NCI-H1694 (cell line): ENCODE measurements at regions not wholly inside any gene's neighbourhood (a gene's known extent, or its start where the extent isn't known, plus 50 kb on each side); places are given as distances from the start of the nearest gene placed in this dataset.

Source experiments
- DNase-seq: peaks from one replicate; lab custom pipeline; 2025; lab: John Stamatoyannopoulos, UW

GRCh38 chr22:49435596-49435995 lies 392.1 kb downstream of the BRD1 start:
- DNase-seq = no peak

DNA sequence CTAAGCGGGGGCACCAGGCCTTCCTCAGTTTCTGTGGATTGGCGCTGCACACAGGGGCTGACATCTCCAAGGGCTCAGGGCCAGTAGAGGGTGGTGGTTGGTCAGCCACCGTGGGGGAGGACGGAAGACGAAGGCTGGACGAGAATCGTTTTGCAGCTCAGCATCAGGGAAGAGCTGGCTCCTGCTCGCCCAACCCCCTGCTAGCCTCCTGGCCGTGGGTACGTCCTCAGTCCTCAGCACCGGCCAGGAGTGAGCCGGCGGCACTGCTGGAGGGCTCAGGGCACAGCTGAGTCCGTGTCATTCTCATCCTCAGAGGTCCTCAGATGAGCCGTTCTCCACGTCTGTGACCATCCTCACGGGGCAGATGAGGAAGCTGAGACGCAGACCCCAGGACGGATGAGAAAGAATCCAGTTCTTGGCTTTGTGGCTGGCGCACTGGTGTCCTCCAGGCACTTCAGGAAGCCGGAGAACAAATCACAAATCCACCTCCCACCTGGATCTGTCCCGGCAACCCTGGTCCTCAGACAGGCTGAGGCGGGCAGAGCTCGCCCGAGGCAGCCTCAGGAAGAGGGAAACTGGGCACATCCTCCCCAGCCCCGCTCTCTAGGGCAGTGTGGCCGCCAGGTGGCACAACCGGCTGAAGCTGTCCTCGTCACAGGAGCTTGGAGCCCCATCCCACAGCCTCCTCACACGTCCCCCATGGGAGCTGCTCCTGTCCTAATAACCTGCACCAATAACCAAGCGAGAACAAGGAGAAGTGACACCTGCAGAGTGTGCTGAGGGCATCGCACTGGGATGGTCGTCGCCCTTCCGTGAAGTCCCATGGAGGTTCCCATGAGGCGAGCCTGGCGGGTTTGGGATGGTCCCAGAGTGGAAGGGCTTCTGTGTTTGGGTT lies 393.7 kb downstream of the BRD1 start:
- DNase-seq = no peak

- no peak for DNase-seq
Observed at GRCh38 chr22:49432897-49433443, 394.7 kb downstream of the BRD1 start.

GRCh38 chr22:49432211-49432896 lies 395.3 kb downstream of the BRD1 start:
- DNase-seq = no peak

DNA sequence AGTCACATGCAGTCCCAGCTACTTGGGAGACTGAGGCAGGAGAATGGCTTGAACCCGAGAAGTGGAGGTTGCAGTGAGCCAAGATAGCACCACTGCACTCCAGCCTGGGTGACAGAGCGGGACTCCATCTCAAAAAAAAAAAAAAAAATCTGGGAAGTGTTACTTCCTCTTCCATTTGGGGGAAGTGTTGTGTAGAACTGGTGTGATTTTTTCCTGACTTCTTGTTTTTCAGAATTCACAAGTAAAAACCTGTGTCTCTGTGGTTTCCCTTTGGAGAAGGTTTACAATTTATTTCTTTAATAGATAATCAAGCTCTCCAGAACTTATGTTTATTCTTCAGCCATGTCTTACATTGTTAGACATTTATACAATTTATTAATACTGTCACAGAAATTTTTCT lies 396.1 kb downstream of the BRD1 start:
- DNase-seq = no peak

DNA sequence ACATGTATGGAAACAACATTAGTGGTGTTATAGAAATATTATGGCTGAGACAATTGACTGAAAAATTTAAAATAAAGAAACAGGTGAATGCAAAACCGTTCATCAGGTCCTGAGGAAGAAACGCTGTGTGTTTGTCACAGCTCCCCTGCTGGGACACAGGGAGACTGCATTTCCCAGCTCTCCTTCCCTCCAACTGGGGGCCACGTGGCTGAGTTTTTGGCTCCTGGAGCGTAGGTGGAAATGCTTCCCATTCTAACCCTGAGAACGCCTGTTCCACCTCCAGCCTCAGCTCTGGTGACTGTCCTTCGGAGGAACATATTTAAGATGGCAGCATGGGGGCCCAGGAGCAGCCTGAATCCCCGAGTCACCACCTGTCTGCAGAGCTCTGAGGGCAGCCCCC lies 398.6 kb downstream of the BRD1 start:
- DNase-seq = no peak

GRCh38 chr22:49427941-49428340 lies 399.7 kb downstream of the BRD1 start:
- DNase-seq = no peak

DNA sequence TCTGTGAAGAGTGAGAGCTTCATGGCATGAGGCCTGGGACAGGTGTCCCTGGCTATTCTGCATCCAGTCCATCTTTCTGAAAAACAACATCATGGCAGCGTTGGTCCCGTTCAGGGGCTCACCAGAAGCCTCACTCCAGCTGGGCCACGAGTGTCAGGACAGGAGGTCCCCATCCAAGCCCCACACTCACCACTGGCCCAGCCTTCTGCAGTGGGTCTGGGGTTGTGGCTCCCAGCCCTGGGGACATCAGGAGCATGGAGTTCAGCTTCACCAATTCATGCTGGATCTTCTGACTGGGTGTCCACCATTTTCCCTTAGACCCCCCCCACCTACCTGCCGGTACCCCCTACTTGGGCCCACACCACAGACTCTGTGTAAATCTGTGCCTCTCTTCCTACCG lies 400.3 kb downstream of the BRD1 start:
- DNase-seq = no peak

DNA sequence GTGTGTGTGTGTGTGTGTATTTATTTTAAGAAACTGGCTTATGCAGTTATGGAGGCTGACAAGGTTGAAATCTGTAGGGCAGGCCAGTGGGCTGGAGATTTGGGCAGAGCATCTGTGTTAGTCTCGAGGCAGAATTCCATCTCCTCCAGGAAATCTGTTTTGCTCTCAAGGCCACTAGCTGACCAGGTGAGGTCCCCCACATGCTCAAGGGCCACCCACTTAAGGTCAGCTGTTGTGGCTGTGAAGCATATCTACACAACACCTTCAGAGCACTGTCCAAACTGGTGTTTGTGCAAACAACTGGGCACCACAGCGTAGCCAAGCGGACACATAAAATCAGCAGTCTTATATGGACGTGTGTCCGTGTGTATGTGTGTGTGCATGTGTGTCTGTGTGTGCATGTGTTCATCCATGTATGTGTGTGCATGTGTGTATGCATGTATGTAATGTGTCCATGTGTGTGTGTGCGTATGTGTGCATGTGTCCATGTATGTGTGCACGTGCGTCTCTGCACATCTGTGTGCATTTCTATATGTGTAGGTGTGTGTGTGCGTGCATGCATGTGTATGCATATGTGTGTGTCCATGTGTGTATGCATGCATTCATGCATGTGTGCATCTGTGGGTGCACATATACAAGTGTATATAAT lies 400.9 kb downstream of the BRD1 start:
- DNase-seq = no peak

DNA sequence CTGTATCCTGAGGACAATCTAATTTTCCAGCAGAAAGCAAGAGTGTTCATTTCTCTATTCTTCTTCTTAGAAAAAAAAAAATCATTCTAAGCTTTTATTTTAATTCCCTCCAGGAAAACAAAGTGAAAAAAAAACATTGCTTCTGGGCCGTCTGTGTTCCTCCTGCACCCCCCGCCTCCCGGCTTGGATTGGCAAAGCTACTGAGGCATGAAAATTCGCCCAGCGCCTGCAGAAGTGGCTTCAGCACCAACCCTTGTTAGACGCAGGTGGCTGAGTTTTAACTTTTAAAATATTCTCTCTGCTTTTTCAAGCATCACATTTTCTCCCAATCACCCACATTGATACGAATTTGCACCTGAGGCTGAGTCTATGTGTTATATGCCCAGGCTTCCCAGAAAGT lies 401.6 kb downstream of the BRD1 start:
- DNase-seq = no peak

- DNase-seq = no peak
Observed at GRCh38 chr22:49425356-49425755, 402.3 kb downstream of the BRD1 start.

DNA sequence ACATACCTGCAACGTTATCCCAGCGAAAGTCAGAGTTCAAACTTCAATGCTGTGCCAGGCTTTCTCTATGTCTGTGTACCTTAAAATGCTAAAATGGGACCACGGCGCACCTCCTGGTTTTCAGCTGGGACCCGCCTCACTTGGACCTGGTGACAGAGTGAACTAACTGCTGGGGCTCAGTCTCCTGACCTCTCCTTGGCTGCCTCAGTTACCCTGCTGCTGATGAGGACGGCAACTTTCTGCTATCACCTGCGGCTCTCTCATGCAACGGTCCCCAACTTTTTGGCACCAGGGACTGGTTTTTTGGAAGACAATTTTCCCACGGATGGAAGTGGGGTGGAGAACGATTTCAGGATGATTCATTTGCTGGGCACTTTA lies 402.8 kb downstream of the BRD1 start:
- no peak for DNase-seq

DNA sequence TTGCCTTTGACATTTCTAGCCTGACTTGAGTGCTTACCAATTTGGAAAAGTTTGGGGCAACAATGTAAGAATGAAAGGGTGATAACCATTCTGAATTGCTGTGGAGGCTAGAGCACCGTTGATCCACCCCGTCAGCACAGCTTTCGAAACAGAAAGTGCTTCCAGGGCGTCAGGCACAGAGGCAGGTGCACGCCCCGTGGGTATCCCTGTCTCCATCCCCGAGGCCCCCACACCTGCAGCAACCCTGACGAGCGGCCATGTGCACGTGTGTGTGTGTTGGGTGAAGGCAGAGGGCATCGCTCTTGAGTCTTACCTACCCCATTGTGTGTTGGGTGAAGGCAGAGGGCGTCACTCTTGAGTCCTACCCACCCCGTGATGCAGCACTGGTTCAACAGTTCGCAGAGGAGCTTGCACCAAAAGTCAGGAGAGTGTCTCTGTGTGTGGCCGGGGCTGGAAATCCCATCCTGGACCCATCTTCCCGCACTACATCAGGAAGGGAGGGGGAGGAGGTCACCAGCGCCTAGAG lies 404.5 kb downstream of the BRD1 start:
- no peak for DNase-seq

DNA sequence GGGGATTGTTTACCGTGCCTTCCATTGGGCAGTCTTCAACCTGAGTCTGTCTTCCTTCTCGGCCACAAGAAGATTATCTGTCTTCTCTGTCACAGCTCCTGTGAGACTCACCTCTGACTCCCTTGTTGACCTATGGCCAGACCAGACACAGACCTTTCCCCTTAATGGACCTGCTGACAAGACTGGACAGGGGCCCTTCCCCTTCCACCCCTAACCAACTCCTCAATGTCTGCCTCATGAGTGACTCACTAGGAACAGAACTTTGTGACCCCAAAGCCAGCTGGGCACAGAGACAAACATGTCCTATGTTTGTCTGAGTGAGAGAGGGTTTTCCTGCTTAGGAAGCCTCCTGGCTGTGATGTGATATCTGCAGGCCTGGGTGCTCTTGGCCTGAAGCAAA lies 405.0 kb downstream of the BRD1 start:
- DNase-seq = no peak

- no peak for DNase-seq
Observed at GRCh38 chr22:49420651-49421050, 407.0 kb downstream of the BRD1 start.

DNA sequence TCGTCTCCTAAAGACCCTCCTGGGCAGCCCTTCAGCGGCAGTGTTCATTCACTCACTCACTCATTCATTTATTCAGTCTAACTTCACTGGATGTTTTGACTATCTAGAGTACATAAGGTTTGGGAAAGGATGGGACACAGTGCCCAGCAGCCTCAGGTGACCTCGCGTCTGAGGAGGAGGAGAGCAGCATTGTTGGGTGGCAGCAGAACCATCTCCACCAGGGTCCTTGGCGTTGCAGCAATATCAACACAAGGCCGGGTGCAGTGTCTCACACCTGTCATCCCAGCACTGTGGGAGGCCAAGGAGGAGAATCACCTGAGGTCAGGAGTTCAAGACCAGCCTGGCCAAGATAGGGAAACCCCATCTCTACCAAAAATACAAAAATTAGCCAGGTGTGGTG lies 408.0 kb downstream of the BRD1 start:
- DNase-seq = no peak

- DNase-seq = no peak
Observed at GRCh38 chr22:49418943-49419342, 408.7 kb downstream of the BRD1 start.

GRCh38 chr22:49418341-49418894 lies 409.3 kb downstream of the BRD1 start:
- no peak for DNase-seq

DNA sequence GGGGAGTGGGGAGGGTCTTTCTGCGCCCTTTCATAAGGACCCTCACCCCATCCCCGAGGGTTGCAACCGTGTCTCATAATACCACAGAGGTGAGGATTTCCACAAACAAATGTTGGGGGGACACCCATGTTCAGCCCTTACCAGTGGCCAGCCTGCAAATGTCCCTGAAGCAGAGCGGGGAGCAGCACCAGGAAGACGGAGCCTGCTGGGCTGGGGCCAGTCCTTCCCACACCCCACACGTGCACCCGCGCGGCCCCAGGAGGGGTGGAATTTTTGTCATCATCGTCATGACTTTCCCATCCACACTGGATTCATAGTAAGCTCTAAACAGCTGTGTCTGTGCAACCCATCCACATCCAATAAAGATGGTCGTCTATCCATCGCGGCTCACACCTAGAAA lies 409.8 kb downstream of the BRD1 start:
- DNase-seq = no peak

- DNase-seq = no peak
Observed at GRCh38 chr22:49417326-49417725, 410.3 kb downstream of the BRD1 start.

GRCh38 chr22:49415151-49415951 lies 412.3 kb downstream of the BRD1 start:
- no peak for DNase-seq
